ENCODE measurements at regions not wholly inside any gene's neighbourhood (a gene's known extent, or its start where the extent isn't known, plus 50 kb on each side); places are given as distances from the start of the nearest gene placed in this dataset.

DNA sequence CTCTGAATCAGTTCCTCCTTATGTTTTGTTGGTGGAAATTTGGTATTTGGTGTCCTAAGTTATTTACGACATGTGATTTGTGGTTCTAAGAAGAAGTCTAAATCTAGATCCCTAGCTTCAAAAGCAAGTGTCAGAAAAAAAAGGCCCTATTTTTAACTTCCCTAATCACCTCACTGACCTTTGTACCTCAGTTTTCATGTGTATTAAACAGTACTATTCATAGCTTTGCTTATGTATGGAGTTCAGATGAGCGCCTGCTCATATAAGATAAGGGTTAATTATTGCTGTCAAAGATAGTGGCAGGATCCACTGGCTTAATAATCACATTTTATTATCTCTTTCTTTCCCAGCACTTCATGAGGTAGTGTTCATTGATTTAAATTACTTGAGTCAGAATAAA is 318.2 kb downstream of the PARP8 start:
- H3K4me1 Mint-ChIP-seq: no peaks in the 10 kb centered on the region
- no peaks in the 10 kb centered on the region for H3K36me3 Mint-ChIP-seq
- no peak overlapping the region for H3K27ac Mint-ChIP-seq
- no peaks in the 10 kb centered on the region for H3K9me3 Mint-ChIP-seq
- peaks cover 7% of the 10 kb centered on the region for H3K27me3 Mint-ChIP-seq
- H3K4me3 Mint-ChIP-seq: no peak overlapping the region

GRCh38 chr5:50990296-50990924 is 324.0 kb downstream of the PARP8 start:
- H3K9me3 Mint-ChIP-seq: no peaks in the 10 kb centered on the region
- H3K27me3 Mint-ChIP-seq: peaks cover 4% of the 10 kb centered on the region
- H3K36me3 Mint-ChIP-seq: no peaks in the 10 kb centered on the region
- no peak overlapping the region for H3K4me3 Mint-ChIP-seq
- H3K27ac Mint-ChIP-seq: no peak overlapping the region
- no peaks in the 10 kb centered on the region for H3K4me1 Mint-ChIP-seq

GRCh38 chr5:50995285-50995942 is 329.0 kb downstream of the PARP8 start:
- Mint-ChIP-seq H3K27me3 (peaks cover 7% of the 10 kb centered on the region), H3K4me1 (no peaks in the 10 kb centered on the region), H3K36me3 (no peaks in the 10 kb centered on the region), H3K27ac (no peak overlapping the region), H3K9me3 (no peaks in the 10 kb centered on the region), H3K4me3 (no peak overlapping the region)

DNA sequence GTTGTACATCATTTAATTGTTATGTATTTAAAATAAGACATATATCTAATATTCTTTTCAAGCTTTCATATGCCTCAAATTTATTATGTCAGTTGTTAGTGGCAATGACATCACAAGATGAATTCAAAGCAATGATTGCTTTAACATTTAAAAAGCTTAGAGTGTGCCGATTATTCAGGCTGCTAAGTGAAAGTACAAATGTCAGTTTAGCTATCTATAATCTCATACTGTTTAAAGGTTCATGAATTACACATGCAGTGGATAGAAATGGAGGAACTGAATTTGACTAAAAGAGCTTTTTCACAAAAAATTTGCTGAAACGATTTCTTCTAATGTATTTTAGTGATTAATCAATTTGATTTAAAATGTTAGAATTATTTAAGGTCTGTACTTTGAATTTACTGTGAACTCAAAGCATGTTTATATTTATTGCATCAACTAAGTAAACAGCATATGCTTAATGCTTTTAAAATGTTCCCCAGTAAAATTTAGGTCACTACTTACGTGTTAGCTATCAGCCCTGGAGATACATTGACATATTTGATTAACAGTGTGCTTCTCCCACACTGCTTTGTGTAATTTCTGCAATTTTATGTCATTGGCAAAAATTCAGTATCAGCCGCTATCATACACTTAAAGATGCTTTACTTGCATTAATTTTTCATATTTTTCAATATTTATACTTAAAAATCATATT is 334.9 kb downstream of the PARP8 start:
- H3K36me3 Mint-ChIP-seq: no peaks in the 10 kb centered on the region
- H3K4me1 Mint-ChIP-seq: no peaks in the 10 kb centered on the region
- no peak overlapping the region for H3K27ac Mint-ChIP-seq
- peaks cover 4% of the 10 kb centered on the region for H3K27me3 Mint-ChIP-seq
- H3K9me3 Mint-ChIP-seq: no peaks in the 10 kb centered on the region
- no peak overlapping the region for H3K4me3 Mint-ChIP-seq

DNA sequence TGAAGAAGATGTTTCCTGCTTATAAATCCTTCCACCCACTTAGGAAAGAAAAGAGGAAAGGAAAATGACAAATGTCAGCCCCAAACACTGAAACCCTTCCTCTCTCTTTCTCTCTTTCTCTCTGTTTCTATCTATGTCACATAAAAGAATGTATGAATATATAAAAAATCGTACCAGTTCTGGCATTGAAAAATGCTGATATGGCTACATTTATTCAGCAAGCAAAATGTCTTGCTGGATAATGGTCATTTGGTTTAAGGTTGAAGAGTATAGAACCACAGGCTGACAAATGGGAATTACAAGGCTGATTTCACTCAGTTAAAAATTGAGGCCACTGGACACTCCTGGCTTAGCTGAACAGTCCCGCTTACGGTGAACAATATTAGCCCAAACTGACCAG is 335.9 kb downstream of the PARP8 start:
- Mint-ChIP-seq H3K27ac (no peak overlapping the region), H3K4me1 (no peaks in the 10 kb centered on the region)

DNA sequence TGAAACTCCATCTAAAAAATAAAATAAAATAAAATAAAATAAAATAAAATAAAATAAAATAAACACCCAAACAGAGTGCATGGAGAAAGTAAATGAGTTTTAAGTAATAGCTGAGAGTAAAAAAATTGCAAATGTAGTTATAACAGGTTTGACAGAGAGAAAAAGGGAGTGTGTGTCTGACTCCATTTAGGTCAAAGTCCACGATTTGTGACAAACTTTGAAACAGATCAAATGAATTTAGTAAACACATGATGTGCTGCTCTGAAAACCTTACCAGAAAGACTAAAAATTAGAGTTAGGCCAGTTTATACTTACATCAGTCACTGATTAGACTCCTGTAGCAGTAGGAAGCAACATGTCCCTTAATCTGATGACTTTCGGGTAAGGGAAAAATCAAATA is 346.6 kb downstream of the PARP8 start:
- H3K4me1 Mint-ChIP-seq: no peaks in the 10 kb centered on the region
- H3K36me3 Mint-ChIP-seq: no peaks in the 10 kb centered on the region
- H3K27ac Mint-ChIP-seq: no peak overlapping the region
- no peak overlapping the region for H3K4me3 Mint-ChIP-seq
- peaks cover 4% of the 10 kb centered on the region for H3K27me3 Mint-ChIP-seq
- peaks cover 4% of the 10 kb centered on the region for H3K9me3 Mint-ChIP-seq

More for the DNA sequence above, 335.9 kb downstream of the PARP8 start:
- H3K36me3 Mint-ChIP-seq: no peaks in the 10 kb centered on the region
- no peak overlapping the region for H3K4me3 Mint-ChIP-seq
- H3K27me3 Mint-ChIP-seq: peaks cover 6% of the 10 kb centered on the region
- H3K9me3 Mint-ChIP-seq: no peaks in the 10 kb centered on the region

- Mint-ChIP-seq H3K27ac (no peak overlapping the region), H3K4me1 (no peaks in the 10 kb centered on the region), H3K36me3 (no peaks in the 10 kb centered on the region), H3K27me3 (peaks cover 2% of the 10 kb centered on the region), H3K9me3 (no peaks in the 10 kb centered on the region), H3K4me3 (no peak overlapping the region)
These were observed 352.0 kb downstream of the PARP8 start for GRCh38 chr5:51018423-51018822.

- no peaks in the 10 kb centered on the region for H3K4me1 Mint-ChIP-seq
- no peak overlapping the region for H3K4me3 Mint-ChIP-seq
- H3K27ac Mint-ChIP-seq: no peak overlapping the region
- no peaks in the 10 kb centered on the region for H3K36me3 Mint-ChIP-seq
- no peaks in the 10 kb centered on the region for H3K27me3 Mint-ChIP-seq
- peaks cover 16% of the 10 kb centered on the region for H3K9me3 Mint-ChIP-seq
These were observed 357.8 kb downstream of the PARP8 start for GRCh38 chr5:51024263-51024662.

DNA sequence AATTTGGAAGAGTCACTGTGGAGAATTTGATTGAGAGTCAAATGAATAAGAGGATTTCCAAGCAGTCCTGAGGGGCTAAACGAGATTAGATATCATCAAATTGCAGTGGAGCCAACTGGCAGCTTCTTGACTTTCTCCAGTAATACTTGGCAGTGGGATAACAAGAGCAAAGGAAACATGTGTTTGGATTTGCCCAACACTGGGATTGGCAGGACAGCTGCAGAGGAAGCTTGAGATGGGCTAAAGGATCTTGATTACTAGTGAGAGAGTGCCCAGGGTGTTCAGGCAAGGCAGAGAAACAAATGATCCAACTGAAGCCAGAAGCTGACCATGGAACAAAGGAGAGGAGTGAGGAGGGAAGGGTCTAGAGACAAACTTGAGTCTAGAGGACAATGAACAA is 356.0 kb upstream of the ISL1 start:
- H3K9me3 Mint-ChIP-seq: peaks cover 25% of the 10 kb centered on the region
- H3K4me3 Mint-ChIP-seq: no peak overlapping the region
- no peak overlapping the region for H3K27ac Mint-ChIP-seq
- H3K4me1 Mint-ChIP-seq: no peaks in the 10 kb centered on the region
- H3K27me3 Mint-ChIP-seq: peaks cover 2% of the 10 kb centered on the region
- H3K36me3 Mint-ChIP-seq: no peaks in the 10 kb centered on the region

GRCh38 chr5:51028394-51028793 is 354.9 kb upstream of the ISL1 start:
- H3K9me3 Mint-ChIP-seq: peaks cover 25% of the 10 kb centered on the region
- no peak overlapping the region for H3K4me3 Mint-ChIP-seq
- H3K27ac Mint-ChIP-seq: no peak overlapping the region
- no peaks in the 10 kb centered on the region for H3K4me1 Mint-ChIP-seq
- peaks cover 2% of the 10 kb centered on the region for H3K27me3 Mint-ChIP-seq
- H3K36me3 Mint-ChIP-seq: no peaks in the 10 kb centered on the region

GRCh38 chr5:51033215-51033614 is 350.0 kb upstream of the ISL1 start:
- H3K27me3 Mint-ChIP-seq: peaks cover 2% of the 10 kb centered on the region
- H3K9me3 Mint-ChIP-seq: peaks cover 8% of the 10 kb centered on the region
- no peaks in the 10 kb centered on the region for H3K4me1 Mint-ChIP-seq
- no peak overlapping the region for H3K4me3 Mint-ChIP-seq
- H3K27ac Mint-ChIP-seq: no peak overlapping the region
- H3K36me3 Mint-ChIP-seq: no peaks in the 10 kb centered on the region

GRCh38 chr5:51034222-51034901 is 348.9 kb upstream of the ISL1 start:
- Mint-ChIP-seq H3K27me3 (peaks cover 2% of the 10 kb centered on the region), H3K4me1 (no peaks in the 10 kb centered on the region), H3K36me3 (no peaks in the 10 kb centered on the region), H3K27ac (no peak overlapping the region), H3K9me3 (peaks cover 8% of the 10 kb centered on the region), H3K4me3 (no peak overlapping the region)

GRCh38 chr5:51039424-51040329 is 343.6 kb upstream of the ISL1 start:
- Mint-ChIP-seq H3K36me3 (no peaks in the 10 kb centered on the region), H3K4me1 (no peaks in the 10 kb centered on the region), H3K4me3 (no peak overlapping the region), H3K27me3 (no peaks in the 10 kb centered on the region), H3K9me3 (no peaks in the 10 kb centered on the region), H3K27ac (no peak overlapping the region)

- Mint-ChIP-seq H3K36me3 (no peaks in the 10 kb centered on the region), H3K9me3 (no peaks in the 10 kb centered on the region), H3K27me3 (no peaks in the 10 kb centered on the region), H3K4me1 (no peaks in the 10 kb centered on the region), H3K4me3 (no peak overlapping the region), H3K27ac (no peak overlapping the region)
These were observed 339.5 kb upstream of the ISL1 start for GRCh38 chr5:51043745-51044144.

DNA sequence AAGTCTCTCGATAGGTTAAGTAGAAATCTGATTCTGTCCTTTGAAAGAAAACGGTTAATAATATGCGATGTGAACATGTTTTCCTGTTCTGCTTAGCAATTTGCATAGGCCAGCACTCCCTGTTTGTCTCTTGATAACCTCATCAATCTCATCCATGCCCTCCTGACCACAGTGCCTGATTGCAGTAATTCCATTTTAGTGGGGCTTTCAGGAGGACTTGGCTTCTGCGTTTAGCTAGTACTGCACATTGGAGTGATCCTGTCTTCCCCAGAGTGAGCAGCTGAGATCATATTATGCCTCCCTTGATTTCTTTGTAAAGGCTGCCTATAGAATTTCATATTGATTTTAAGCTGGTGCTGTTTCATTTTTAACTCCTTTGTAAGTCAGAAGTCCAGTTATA is 335.9 kb upstream of the ISL1 start:
- Mint-ChIP-seq H3K27me3 (no peaks in the 10 kb centered on the region), H3K9me3 (peaks cover 4% of the 10 kb centered on the region), H3K27ac (no peak overlapping the region), H3K4me3 (no peak overlapping the region), H3K36me3 (no peaks in the 10 kb centered on the region), H3K4me1 (no peaks in the 10 kb centered on the region)
